ENCODE measurements at regions not wholly inside any gene's neighbourhood (a gene's known extent, or its start where the extent isn't known, plus 50 kb on each side); places are given as distances from the start of the nearest gene placed in this dataset.

GRCh38 chr1:219664310-219665029 is 51.6 kb upstream of the ZC3H11B start:
- no peak for DNase-seq (ENCODE audit: low read depth, low spot score)
- in situ Hi-C loops (cut with HindIII; ENCODE audit: low pct_unique_long_range_greater_than_20kb, low sequenced_read_pairs): no loop called here

Small RNAs in the stretch of these regions (small RNA-seq; reads per million reads assigned to genes)
- 0 reads per million in 2 experiments for gene RNA5SP76

Measured in SK-MEL-5 (cell line).